Nephron (organoid): ENCODE measurements at regions not wholly inside any gene's neighbourhood (a gene's known extent, or its start where the extent isn't known, plus 50 kb on each side); places are given as distances from the start of the nearest gene placed in this dataset.
A peak's percentile ranks its signal among the peaks of the same experiment; 100 is the strongest.

Experiments used
- H3K27ac Mint-ChIP-seq, 3 experiments: 2 replicates each; pipeline ENCODE4 v1.8.0; 2020; ENCODE audit warnings: mixed read lengths in 3 of 3, mild to moderate bottlenecking in 2 of 3, moderate library complexity in 1 of 3
- H3K27me3 Mint-ChIP-seq: 2 replicates; pipeline ENCODE4 v1.8.0; 2021; ENCODE audit warnings: low read depth, mild to moderate bottlenecking, moderate library complexity, mixed read lengths
- H3K36me3 Mint-ChIP-seq: 2 replicates; pipeline ENCODE4 v1.8.0; 2020; ENCODE audit warnings: low read depth, mixed read lengths
- H3K4me1 Mint-ChIP-seq: 2 replicates; pipeline ENCODE4 v1.8.0; 2020; ENCODE audit warnings: mixed read lengths
- H3K4me3 Mint-ChIP-seq, 3 experiments: 2 replicates each; pipeline ENCODE4 v1.8.0; 2020; ENCODE audit warnings: mild to moderate bottlenecking in 3 of 3, mixed read lengths in 3 of 3, moderate library complexity in 2 of 3
- H3K9me3 Mint-ChIP-seq: 2 replicates; pipeline ENCODE4 v1.8.0; 2020; ENCODE audit warnings: mixed read lengths
- CTCF ChIP-seq, 3 experiments: fragments of 200-600 bp; sonication (generic); IDR thresholded peaks; one replicate each; pipeline ENCODE4 v1.5.0; 2021; ENCODE audit warnings: antibody characterized with exemption in 3 of 3; ENCODE audit not compliant: unreplicated experiment in 3 of 3

- no peaks in the 10 kb centered on the region for H3K36me3 Mint-ChIP-seq
- TF ChIP-seq CTCF (IDR thresholded peaks at IDR 0.05; ENCODE audit: unreplicated experiment in 3 of 3) = no peak
- no peaks in the 10 kb centered on the region for H3K27me3 Mint-ChIP-seq
- H3K4me1 Mint-ChIP-seq = no peaks in the 10 kb centered on the region
- H3K27ac Mint-ChIP-seq = no peak overlapping the region
- peaks cover 14% of the 10 kb centered on the region for H3K9me3 Mint-ChIP-seq
- no peak overlapping the region for H3K4me3 Mint-ChIP-seq
These were observed 58.5 kb upstream of the ATF7IP start for GRCh38 chr12:14307004-14307403.

GRCh38 chr12:14308516-14308915 is 57.0 kb upstream of the ATF7IP start:
- no peak for TF ChIP-seq CTCF (IDR thresholded peaks at IDR 0.05; ENCODE audit: unreplicated experiment in 3 of 3)
- H3K36me3 Mint-ChIP-seq = no peaks in the 10 kb centered on the region
- no peak overlapping the region for H3K4me3 Mint-ChIP-seq

GRCh38 chr12:14310866-14311265 is 54.6 kb upstream of the ATF7IP start:
- TF ChIP-seq CTCF (IDR thresholded peaks at IDR 0.05; ENCODE audit: unreplicated experiment in 3 of 3) = no peak
- H3K27ac Mint-ChIP-seq = no peak overlapping the region
- H3K36me3 Mint-ChIP-seq = no peaks in the 10 kb centered on the region
- no peaks in the 10 kb centered on the region for H3K4me1 Mint-ChIP-seq
- no peaks in the 10 kb centered on the region for H3K27me3 Mint-ChIP-seq
- H3K4me3 Mint-ChIP-seq = no peak overlapping the region
- peaks cover 14% of the 10 kb centered on the region for H3K9me3 Mint-ChIP-seq

More at GRCh38 chr12:14308516-14308915, 57.0 kb upstream of the ATF7IP start:
- Mint-ChIP-seq H3K27ac (no peak overlapping the region), H3K4me1 (no peaks in the 10 kb centered on the region), H3K9me3 (peaks cover 16% of the 10 kb centered on the region), H3K27me3 (no peaks in the 10 kb centered on the region)

- Mint-ChIP-seq H3K4me1 (no peaks in the 10 kb centered on the region), H3K9me3 (peaks cover 12% of the 10 kb centered on the region), H3K27me3 (no peaks in the 10 kb centered on the region), H3K27ac (no peak overlapping the region), H3K4me3 (no peak overlapping the region), H3K36me3 (no peaks in the 10 kb centered on the region)
- no peak for TF ChIP-seq CTCF (IDR thresholded peaks at IDR 0.05; ENCODE audit: unreplicated experiment in 3 of 3)
These were observed 51.9 kb upstream of the ATF7IP start for GRCh38 chr12:14313379-14314138.

- TF ChIP-seq CTCF (IDR thresholded peaks at IDR 0.05; ENCODE audit: unreplicated experiment in 3 of 3) = no peak
- no peaks in the 10 kb centered on the region for H3K27me3 Mint-ChIP-seq
- no peak overlapping the region for H3K4me3 Mint-ChIP-seq
- no peaks in the 10 kb centered on the region for H3K4me1 Mint-ChIP-seq
- peak overlapping the region in 1 of 3 experiments; percentile 10 for H3K27ac Mint-ChIP-seq
- no peaks in the 10 kb centered on the region for H3K36me3 Mint-ChIP-seq
- H3K9me3 Mint-ChIP-seq = peaks cover 12% of the 10 kb centered on the region
These were observed 50.7 kb upstream of the ATF7IP start for GRCh38 chr12:14314801-14315200.

GRCh38 chr12:14315501-14315900 is 50.0 kb upstream of the ATF7IP start:
- Mint-ChIP-seq H3K4me1 (no peaks in the 10 kb centered on the region), H3K4me3 (no peak overlapping the region), H3K36me3 (no peaks in the 10 kb centered on the region), H3K9me3 (peaks cover 8% of the 10 kb centered on the region), H3K27ac (no peak overlapping the region), H3K27me3 (no peaks in the 10 kb centered on the region)
- no peak for TF ChIP-seq CTCF (IDR thresholded peaks at IDR 0.05; ENCODE audit: unreplicated experiment in 3 of 3)
